HL-60 (cell line): ENCODE measurements at regions not wholly inside any gene's neighbourhood (a gene's known extent, or its start where the extent isn't known, plus 50 kb on each side); places are given as distances from the start of the nearest gene placed in this dataset.

Experiments
- CTCF ChIP-seq: IDR thresholded peaks from one replicate; pipeline ENCODE4 v1.5.1; 2011; ENCODE audit warnings: low read length, control low read depth, inconsistent platforms; ENCODE audit not compliant: insufficient read depth
- GABPA ChIP-seq: IDR thresholded peaks from 2 replicates; pipeline ENCODE4 v1.6.1; 2012; ENCODE audit warnings: low read depth
- POLR2AphosphoS5 ChIP-seq: IDR thresholded peaks from 2 replicates; pipeline ENCODE4 v1.6.1; 2012; ENCODE audit warnings: low read depth
- SPI1 ChIP-seq: IDR thresholded peaks from 2 replicates; pipeline ENCODE4 v1.6.1; 2012; ENCODE audit warnings: low read depth, mild to moderate bottlenecking, borderline replicate concordance
- TF ChIP-seq, protein P1 (sequence below): IDR thresholded peaks from 2 replicates; pipeline ENCODE4 v1.6.1; 2012; ENCODE audit warnings: low read depth; ENCODE audit not compliant: insufficient replicate concordance

GRCh38 chr11:122046438-122046837 is 69.6 kb downstream of the BLID start:
- TF ChIP-seq POLR2AphosphoS5: no peak
- TF ChIP-seq CTCF: no peak
- no peak for TF ChIP-seq GABPA
- TF ChIP-seq, protein P1, sequence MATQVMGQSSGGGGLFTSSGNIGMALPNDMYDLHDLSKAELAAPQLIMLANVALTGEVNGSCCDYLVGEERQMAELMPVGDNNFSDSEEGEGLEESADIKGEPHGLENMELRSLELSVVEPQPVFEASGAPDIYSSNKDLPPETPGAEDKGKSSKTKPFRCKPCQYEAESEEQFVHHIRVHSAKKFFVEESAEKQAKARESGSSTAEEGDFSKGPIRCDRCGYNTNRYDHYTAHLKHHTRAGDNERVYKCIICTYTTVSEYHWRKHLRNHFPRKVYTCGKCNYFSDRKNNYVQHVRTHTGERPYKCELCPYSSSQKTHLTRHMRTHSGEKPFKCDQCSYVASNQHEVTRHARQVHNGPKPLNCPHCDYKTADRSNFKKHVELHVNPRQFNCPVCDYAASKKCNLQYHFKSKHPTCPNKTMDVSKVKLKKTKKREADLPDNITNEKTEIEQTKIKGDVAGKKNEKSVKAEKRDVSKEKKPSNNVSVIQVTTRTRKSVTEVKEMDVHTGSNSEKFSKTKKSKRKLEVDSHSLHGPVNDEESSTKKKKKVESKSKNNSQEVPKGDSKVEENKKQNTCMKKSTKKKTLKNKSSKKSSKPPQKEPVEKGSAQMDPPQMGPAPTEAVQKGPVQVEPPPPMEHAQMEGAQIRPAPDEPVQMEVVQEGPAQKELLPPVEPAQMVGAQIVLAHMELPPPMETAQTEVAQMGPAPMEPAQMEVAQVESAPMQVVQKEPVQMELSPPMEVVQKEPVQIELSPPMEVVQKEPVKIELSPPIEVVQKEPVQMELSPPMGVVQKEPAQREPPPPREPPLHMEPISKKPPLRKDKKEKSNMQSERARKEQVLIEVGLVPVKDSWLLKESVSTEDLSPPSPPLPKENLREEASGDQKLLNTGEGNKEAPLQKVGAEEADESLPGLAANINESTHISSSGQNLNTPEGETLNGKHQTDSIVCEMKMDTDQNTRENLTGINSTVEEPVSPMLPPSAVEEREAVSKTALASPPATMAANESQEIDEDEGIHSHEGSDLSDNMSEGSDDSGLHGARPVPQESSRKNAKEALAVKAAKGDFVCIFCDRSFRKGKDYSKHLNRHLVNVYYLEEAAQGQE: no peak
- no peak for TF ChIP-seq SPI1
